GM21529 (cell line): ENCODE measurements at regions not wholly inside any gene's neighbourhood (a gene's known extent, or its start where the extent isn't known, plus 50 kb on each side); places are given as distances from the start of the nearest gene placed in this dataset.

Experiments used
- ATAC-seq: cut with Tn5 transposase; IDR thresholded peaks from one replicate; pipeline ENCODE4 v1.9.1; 2021; ENCODE audit not compliant: unreplicated experiment

- ATAC-seq, result no peak
Measured at GRCh38 chr13:76751278-76751677, 134.9 kb downstream of the KCTD12 start.

- ATAC-seq, result no peak
Measured at GRCh38 chr13:76750126-76750525, 136.1 kb downstream of the KCTD12 start.

- ATAC-seq, result peak; percentile 83
Measured at GRCh38 chr13:76745261-76746200, 140.7 kb downstream of the KCTD12 start.

- ATAC-seq, result no peak
Measured at GRCh38 chr13:76741624-76742023, 144.6 kb downstream of the KCTD12 start.

- ATAC-seq, result no peak
Measured at GRCh38 chr13:76741046-76741445, 145.2 kb downstream of the KCTD12 start.

GRCh38 chr13:76738616-76739015 lies 147.6 kb downstream of the KCTD12 start:
- ATAC-seq, result no peak

GRCh38 chr13:76737526-76737925 lies 148.7 kb downstream of the KCTD12 start:
- ATAC-seq, result no peak

- peak; percentile 81 for ATAC-seq
Measured at GRCh38 chr13:76735641-76736040, 150.6 kb downstream of the KCTD12 start.

- no peak for ATAC-seq
Measured at GRCh38 chr13:76733671-76734070, 152.5 kb downstream of the KCTD12 start.

GRCh38 chr13:76732367-76732766 lies 153.8 kb downstream of the KCTD12 start:
- ATAC-seq, result no peak

- no peak for ATAC-seq
Measured at GRCh38 chr13:76730220-76730619, 156.0 kb downstream of the KCTD12 start.

- no peak for ATAC-seq
Measured at GRCh38 chr13:76729691-76730090, 156.5 kb downstream of the KCTD12 start.

- no peak for ATAC-seq
Measured at GRCh38 chr13:76725896-76726295, 160.3 kb downstream of the KCTD12 start.

GRCh38 chr13:76725211-76725610 lies 161.0 kb downstream of the KCTD12 start:
- no peak for ATAC-seq

- ATAC-seq, result no peak
Measured at GRCh38 chr13:76724421-76724820, 161.8 kb downstream of the KCTD12 start.

- no peak for ATAC-seq
Measured at GRCh38 chr13:76723551-76724232, 162.5 kb downstream of the KCTD12 start.

GRCh38 chr13:76722782-76723181 lies 163.4 kb downstream of the KCTD12 start:
- no peak for ATAC-seq

GRCh38 chr13:76720821-76721220 lies 165.4 kb downstream of the KCTD12 start:
- no peak for ATAC-seq

- no peak for ATAC-seq
Measured at GRCh38 chr13:76720416-76720815, 165.8 kb downstream of the KCTD12 start.

GRCh38 chr13:76719955-76720354 lies 166.2 kb downstream of the KCTD12 start:
- ATAC-seq, result no peak

GRCh38 chr13:76717092-76717491 lies 169.1 kb downstream of the KCTD12 start:
- ATAC-seq, result no peak

- no peak for ATAC-seq
Measured at GRCh38 chr13:76715621-76716020, 170.6 kb downstream of the KCTD12 start.
